ENCODE measurements at regions not wholly inside any gene's neighbourhood (a gene's known extent, or its start where the extent isn't known, plus 50 kb on each side); places are given as distances from the start of the nearest gene placed in this dataset.

DNA sequence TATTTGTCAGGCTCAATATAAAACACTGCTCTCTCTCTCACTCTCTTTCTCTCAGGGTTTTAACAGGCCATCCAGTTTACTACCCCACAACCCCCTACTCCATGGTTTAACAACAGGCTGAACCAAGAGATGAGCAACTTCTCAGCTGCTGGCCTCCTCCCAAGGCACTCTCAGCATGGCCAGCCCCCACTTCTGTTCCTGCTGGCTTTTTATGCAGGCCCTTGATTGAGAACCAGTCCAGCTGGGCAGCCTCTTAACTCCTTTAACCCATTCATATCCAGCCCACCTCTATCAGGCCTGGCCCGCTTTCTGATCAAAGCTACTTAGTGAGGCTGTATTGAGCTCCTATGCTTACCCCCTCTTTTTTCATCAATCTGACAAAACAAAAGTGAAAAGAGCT is 346.8 kb upstream of the POU3F2 start:
- no peak for TF ChIP-seq REST (IDR thresholded peaks at IDR 0.05; ENCODE audit: insufficient replicate concordance, low read depth)
- TF ChIP-seq CTCF (IDR thresholded peaks at IDR 0.05; ENCODE audit: insufficient read depth, low read length) = no peak
- TF ChIP-seq POLR2AphosphoS5 (IDR thresholded peaks at IDR 0.05; ENCODE audit: low read depth) = no peak

Measured in HL-60 (cell line).